IMR-90 (cell line): ENCODE measurements at regions not wholly inside any gene's neighbourhood (a gene's known extent, or its start where the extent isn't known, plus 50 kb on each side); places are given as distances from the start of the nearest gene placed in this dataset.

Source experiments
- ATAC-seq: fragments of 200-7000 bp; cut with Tn5 transposase; 2 replicates; pipeline ENCODE4 v1.9.1; 2020; ENCODE audit warnings: low read depth, mild to moderate bottlenecking, moderate library complexity
- BruUV-seq: library from RNA; stranded (reverse); fragments of 400-500 nt; replicated peaks from 2 replicates; lab custom pipeline; 2021; lab: Mats Ljungman, UMichigan
- CTCF ChIA-PET: fragments of 300-600 bp; formaldehyde crosslinking; extraction: SDS; loops from one replicate; lab custom pipeline; 2021; ENCODE audit warnings: antibody characterized with exemption; lab: Yijun Ruan, JAX
- POLR2A ChIA-PET: fragments of 300-600 bp; sonication (Branson Sonifier 250); formaldehyde crosslinking; loops from one replicate; lab custom pipeline; 2022; ENCODE audit warnings: antibody characterized with exemption; ENCODE audit not compliant: unreplicated experiment; lab: Charles Lee
- DNase-seq: peaks from one replicate; pipeline ENCODE4 v3.0.0; 2013
- H2AFZ ChIP-seq: replicated peaks from 2 replicates; pipeline ENCODE3; 2013; ENCODE audit warnings: low read length, mild to moderate bottlenecking; ENCODE audit not compliant: poor library complexity
- H2AK5ac ChIP-seq: 2 replicates; pipeline ENCODE4 v1.6.1; 2013; ENCODE audit warnings: low read depth, low read length, inconsistent platforms
- H2AK9ac ChIP-seq: replicated peaks from 2 replicates; pipeline ENCODE3; 2013; ENCODE audit warnings: mild to moderate bottlenecking, low read depth, low read length, moderate library complexity; ENCODE audit not compliant: poor library complexity
- H2BK120ac ChIP-seq: 2 replicates; pipeline ENCODE4 v1.6.1; 2013; ENCODE audit warnings: low read depth, low read length, inconsistent platforms
- H2BK15ac ChIP-seq: 3 replicates; pipeline ENCODE4 v1.6.1; 2013; ENCODE audit warnings: low read depth, low read length, inconsistent platforms
- H2BK20ac ChIP-seq: 2 replicates; pipeline ENCODE4 v1.6.1; 2013; ENCODE audit warnings: low read depth, mild to moderate bottlenecking, inconsistent platforms, low read length, moderate library complexity
- H2BK5ac ChIP-seq: 2 replicates; pipeline ENCODE4 v1.6.1; 2013; ENCODE audit warnings: mild to moderate bottlenecking, low read depth, low read length, inconsistent platforms; ENCODE audit not compliant: poor library complexity, severe bottlenecking
- H3K14ac ChIP-seq: replicated peaks from 2 replicates; pipeline ENCODE4 v1.6.1; 2013; ENCODE audit warnings: low read depth, low read length, inconsistent platforms
- H3K18ac ChIP-seq: 2 replicates; pipeline ENCODE4 v1.6.1; 2013; ENCODE audit warnings: low read depth, low read length, control low read depth
- H3K23ac ChIP-seq: 2 replicates; pipeline ENCODE4 v1.6.1; 2013; ENCODE audit warnings: low read depth, low read length, inconsistent platforms
- H3K27ac ChIP-seq: 2 replicates; pipeline ENCODE4 v1.5.1; 2013; ENCODE audit warnings: mild to moderate bottlenecking, control low read depth, low read length; ENCODE audit not compliant: insufficient read depth
- H3K27me3 ChIP-seq: 2 replicates; pipeline ENCODE4 v1.6.1; 2013; ENCODE audit warnings: low read length; ENCODE audit not compliant: control insufficient read depth, insufficient read depth
- H3K36me3 ChIP-seq: 2 replicates; pipeline ENCODE4 v1.6.1; 2013; ENCODE audit warnings: low read length, mixed read lengths; ENCODE audit not compliant: control insufficient read depth, insufficient read depth
- H3K4ac ChIP-seq: 2 replicates; pipeline ENCODE4 v1.6.1; 2013; ENCODE audit warnings: low read depth, low read length, inconsistent platforms
- H3K4me1 ChIP-seq: 2 replicates; pipeline ENCODE4 v1.6.1; 2013; ENCODE audit warnings: low read length, mixed read lengths; ENCODE audit not compliant: control insufficient read depth, insufficient read depth
- H3K4me2 ChIP-seq: 2 replicates; pipeline ENCODE4 v1.6.1; 2013; ENCODE audit warnings: low read depth, mild to moderate bottlenecking, control low read depth, low read length, moderate library complexity
- H3K4me3 ChIP-seq: 2 replicates; pipeline ENCODE4 v1.5.1; 2013; ENCODE audit warnings: low read depth, mild to moderate bottlenecking, control low read depth, low read length, moderate library complexity; ENCODE audit not compliant: insufficient read depth
- H3K56ac ChIP-seq: 2 replicates; pipeline ENCODE4 v1.6.1; 2013; ENCODE audit warnings: low read length, inconsistent platforms; ENCODE audit not compliant: insufficient read depth; ENCODE audit errors: extremely low read depth
- H3K79me1 ChIP-seq, 2 experiments: 2 replicates each; pipeline ENCODE4 v1.6.1; 2013; ENCODE audit warnings: low read length in 2 of 2, inconsistent platforms in 1 of 2, low read depth in 1 of 2
- H3K9ac ChIP-seq: 2 replicates; pipeline ENCODE4 v1.6.1; 2013; ENCODE audit warnings: low read depth, low read length, control low read depth
- H3K9me1 ChIP-seq: 2 replicates; pipeline ENCODE4 v1.6.1; 2013; ENCODE audit warnings: low read length, inconsistent platforms; ENCODE audit not compliant: insufficient read depth
- H3K9me3 ChIP-seq: 2 replicates; pipeline ENCODE4 v1.6.1; 2013; ENCODE audit warnings: low read length; ENCODE audit not compliant: control insufficient read depth, insufficient read depth
- H4K20me1 ChIP-seq: 2 replicates; pipeline ENCODE4 v1.6.1; 2013; ENCODE audit warnings: low read length, inconsistent platforms; ENCODE audit not compliant: insufficient read depth
- H4K5ac ChIP-seq: 2 replicates; pipeline ENCODE4 v1.6.1; 2013; ENCODE audit warnings: mild to moderate bottlenecking, low read depth, low read length, control low read depth
- H4K8ac ChIP-seq, 2 experiments: 2 replicates each; pipeline ENCODE4 v1.6.1; 2013; ENCODE audit warnings: low read depth in 2 of 2, low read length in 2 of 2, control low read depth in 1 of 2, inconsistent platforms in 1 of 2
- H4K91ac ChIP-seq: 2 replicates; pipeline ENCODE4 v1.6.1; 2013; ENCODE audit warnings: low read depth, low read length, inconsistent platforms; ENCODE audit not compliant: insufficient read depth
- BHLHE40 ChIP-seq: fragments of 150-350 bp; IDR thresholded peaks from 2 replicates; pipeline ENCODE4 v1.6.1; 2016; ENCODE audit warnings: mild to moderate bottlenecking, low read depth, low read length
- CEBPB ChIP-seq: IDR thresholded peaks from 2 replicates; pipeline ENCODE4 v1.6.1; 2012; ENCODE audit warnings: low read depth, low read length, improper control_type of control experiment
- NFE2L2 ChIP-seq: fragments of 150-350 bp; IDR thresholded peaks from 2 replicates; pipeline ENCODE4 v1.6.1; 2016; ENCODE audit warnings: low read depth, mild to moderate bottlenecking, low read length
- POLR2A ChIP-seq: IDR thresholded peaks from 2 replicates; pipeline ENCODE4 v1.6.1; 2012; ENCODE audit warnings: mild to moderate bottlenecking, low read depth, low read length
- RCOR1 ChIP-seq: IDR thresholded peaks from 2 replicates; pipeline ENCODE4 v1.6.1; 2012; ENCODE audit warnings: mild to moderate bottlenecking, low read length, improper control_type of control experiment; ENCODE audit not compliant: insufficient replicate concordance
- RFX5 ChIP-seq: IDR thresholded peaks from 2 replicates; pipeline ENCODE4 v1.8.0; 2012; ENCODE audit warnings: low read depth, mild to moderate bottlenecking, low read length, moderate library complexity
- WGBS, 2 experiments: methylation state at CpG; one replicate each; pipeline versions ENCODE4 v1.1.5 to v1.1.7; 2013; ENCODE audit warnings: missing lambda C conversion rate in 2 of 2; ENCODE audit not compliant: insufficient read length in 1 of 2; ENCODE audit errors: extremely low coverage in 2 of 2; 5-methylcytosine and 5-hydroxymethylcytosine counted together
- dilution Hi-C: fragments of 300-500 bp; cut with HindIII; formaldehyde crosslinking; loops from one replicate; pipeline ENCODE4 v1.14.3; 2018; ENCODE audit warnings: low sequenced_read_pairs; ENCODE audit not compliant: unreplicated experiment
- in situ Hi-C: fragments of 300-500 bp; cut with MboI; formaldehyde crosslinking; loops from 3 replicates; pipeline ENCODE4 v1.14.3; 2019; ENCODE audit warnings: low sequenced_read_pairs, inconsistent platforms, mixed read lengths
- intact Hi-C: fragments of 100-400 bp; cut with micrococcal nuclease; formaldehyde crosslinking; loops from 2 replicates; pipeline ENCODE4 v1.10.0; 2022
- TF ChIP-seq, protein P1 (sequence below): fragments of 150-350 bp; IDR thresholded peaks from 2 replicates; pipeline ENCODE4 v1.6.1; 2016; ENCODE audit warnings: low read depth, mild to moderate bottlenecking, low read length, moderate library complexity, borderline replicate concordance
- TF ChIP-seq, protein P2 (sequence below): fragments of 150-350 bp; IDR thresholded peaks from 2 replicates; pipeline ENCODE4 v1.6.1; 2017; ENCODE audit warnings: mild to moderate bottlenecking, antibody characterized with exemption, low read length, low read depth

DNA sequence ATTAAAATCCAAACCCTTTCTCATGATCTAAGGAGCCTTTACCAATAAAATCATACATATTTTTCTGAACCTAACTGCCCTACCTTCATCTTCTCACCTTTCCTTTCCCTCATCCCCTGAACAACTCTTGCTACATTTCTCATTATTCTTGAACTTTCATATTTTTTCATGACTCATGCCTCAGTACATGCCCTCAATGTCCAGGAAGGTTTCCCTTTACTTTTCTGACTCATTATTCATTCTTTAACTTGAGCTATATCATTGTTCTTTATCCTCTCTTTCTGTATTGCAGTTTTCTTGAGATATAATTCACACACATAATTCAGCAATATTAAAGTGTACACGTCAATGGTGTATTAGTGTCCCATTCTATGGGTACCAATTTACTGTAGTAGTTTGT, 231.0 kb downstream of the ALG10B start:
- Histone ChIP-seq H3K4me2 (no peak overlapping the region), H2AK5ac (no peak overlapping the region), H3K79me1 (no peaks in the 10 kb centered on the region), H3K27me3 (no peaks in the 10 kb centered on the region), H3K9me1 (no peaks in the 10 kb centered on the region), H3K4me1 (no peaks in the 10 kb centered on the region), H2BK5ac (no peak overlapping the region), H2BK15ac (no peak overlapping the region), H3K56ac (no peak overlapping the region), H3K9me3 (peaks cover 3% of the 10 kb centered on the region; the same call in 1 of the 2 replicates), H4K5ac (no peak overlapping the region), H2BK120ac (no peak overlapping the region), H3K27ac (no peak overlapping the region), H4K91ac (no peak overlapping the region), H3K9ac (no peak overlapping the region), H2AFZ (no peak overlapping the region), H4K8ac (no peak overlapping the region), H4K20me1 (no peaks in the 10 kb centered on the region), H3K36me3 (no peaks in the 10 kb centered on the region), H3K14ac (no peak overlapping the region), H2BK20ac (no peak overlapping the region), H3K4me3 (no peak overlapping the region), H2AK9ac (no peak overlapping the region), H3K18ac (no peak overlapping the region), H3K4ac (no peak overlapping the region), H3K23ac (no peak overlapping the region)
- DNase-seq = no peak
- no TSS peak for BruUV-seq
- dilution Hi-C loops = no loop called here
- in situ Hi-C loops = no loop called here
- no CpG with 5 or more reads among the region's 1 CpG for WGBS, 2 experiments
- CTCF ChIA-PET = no interaction called here
- no peak for ATAC-seq
- intact Hi-C loops = no loop called here
- POLR2A ChIA-PET = no interaction called here
- TF ChIP-seq, protein P1, sequence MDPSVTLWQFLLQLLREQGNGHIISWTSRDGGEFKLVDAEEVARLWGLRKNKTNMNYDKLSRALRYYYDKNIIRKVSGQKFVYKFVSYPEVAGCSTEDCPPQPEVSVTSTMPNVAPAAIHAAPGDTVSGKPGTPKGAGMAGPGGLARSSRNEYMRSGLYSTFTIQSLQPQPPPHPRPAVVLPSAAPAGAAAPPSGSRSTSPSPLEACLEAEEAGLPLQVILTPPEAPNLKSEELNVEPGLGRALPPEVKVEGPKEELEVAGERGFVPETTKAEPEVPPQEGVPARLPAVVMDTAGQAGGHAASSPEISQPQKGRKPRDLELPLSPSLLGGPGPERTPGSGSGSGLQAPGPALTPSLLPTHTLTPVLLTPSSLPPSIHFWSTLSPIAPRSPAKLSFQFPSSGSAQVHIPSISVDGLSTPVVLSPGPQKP = no peak
- no peak for TF ChIP-seq RCOR1
- no peak for TF ChIP-seq BHLHE40
- TF ChIP-seq NFE2L2 = no peak
- no peak for TF ChIP-seq POLR2A
- TF ChIP-seq, protein P2, sequence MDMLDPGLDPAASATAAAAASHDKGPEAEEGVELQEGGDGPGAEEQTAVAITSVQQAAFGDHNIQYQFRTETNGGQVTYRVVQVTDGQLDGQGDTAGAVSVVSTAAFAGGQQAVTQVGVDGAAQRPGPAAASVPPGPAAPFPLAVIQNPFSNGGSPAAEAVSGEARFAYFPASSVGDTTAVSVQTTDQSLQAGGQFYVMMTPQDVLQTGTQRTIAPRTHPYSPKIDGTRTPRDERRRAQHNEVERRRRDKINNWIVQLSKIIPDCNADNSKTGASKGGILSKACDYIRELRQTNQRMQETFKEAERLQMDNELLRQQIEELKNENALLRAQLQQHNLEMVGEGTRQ = no peak
- no peak for TF ChIP-seq CEBPB
- no peak for TF ChIP-seq RFX5
